Ovary (tissue), 3 donors: ENCODE measurements at regions not wholly inside any gene's neighbourhood (a gene's known extent, or its start where the extent isn't known, plus 50 kb on each side); places are given as distances from the start of the nearest gene placed in this dataset.

Experiments used
- CTCF ChIP-seq, 3 donors: fragments of 450-650 bp in 2 of 3; fragments of 200-600 bp in 1 of 3; IDR thresholded peaks; one replicate each; pipeline versions ENCODE4 v1.5.1 to v1.8.0; 2016 to 2022; ENCODE audit warnings: antibody characterized with exemption in 3 of 3, mild to moderate bottlenecking in 1 of 3
- POLR2A ChIP-seq: fragments of 450-650 bp; IDR thresholded peaks from one replicate; pipeline ENCODE4 v1.6.1; 2017; ENCODE audit warnings: antibody characterized with exemption, mild to moderate bottlenecking, moderate library complexity
- donor health status: DM: no; HTN: no; CAD: no.

- TF ChIP-seq CTCF (IDR thresholded peaks at IDR 0.05), result no peak
- no peak for TF ChIP-seq POLR2A
Measured at GRCh38 chr1:65527707-65528503, 107.4 kb downstream of the LEPR start.
